IMR-90 (cell line): ENCODE measurements at regions not wholly inside any gene's neighbourhood (a gene's known extent, or its start where the extent isn't known, plus 50 kb on each side); places are given as distances from the start of the nearest gene placed in this dataset.

Experiments used
- ATAC-seq: fragments of 200-7000 bp; cut with Tn5 transposase; 2 replicates; pipeline ENCODE4 v1.9.1; 2020; ENCODE audit warnings: low read depth, mild to moderate bottlenecking, moderate library complexity
- BruUV-seq: library from RNA; stranded (reverse); fragments of 400-500 nt; replicated peaks from 2 replicates; lab custom pipeline; 2021; lab: Mats Ljungman, UMichigan
- CTCF ChIA-PET: fragments of 300-600 bp; formaldehyde crosslinking; extraction: SDS; loops from one replicate; lab custom pipeline; 2021; ENCODE audit warnings: antibody characterized with exemption; lab: Yijun Ruan, JAX
- POLR2A ChIA-PET: fragments of 300-600 bp; sonication (Branson Sonifier 250); formaldehyde crosslinking; loops from one replicate; lab custom pipeline; 2022; ENCODE audit warnings: antibody characterized with exemption; ENCODE audit not compliant: unreplicated experiment; lab: Charles Lee
- DNase-seq: peaks from one replicate; pipeline ENCODE4 v3.0.0; 2013
- H2AFZ ChIP-seq: replicated peaks from 2 replicates; pipeline ENCODE3; 2013; ENCODE audit warnings: low read length, mild to moderate bottlenecking; ENCODE audit not compliant: poor library complexity
- H2AK5ac ChIP-seq: 2 replicates; pipeline ENCODE4 v1.6.1; 2013; ENCODE audit warnings: low read depth, low read length, inconsistent platforms
- H2AK9ac ChIP-seq: replicated peaks from 2 replicates; pipeline ENCODE3; 2013; ENCODE audit warnings: mild to moderate bottlenecking, low read depth, low read length, moderate library complexity; ENCODE audit not compliant: poor library complexity
- H2BK120ac ChIP-seq: 2 replicates; pipeline ENCODE4 v1.6.1; 2013; ENCODE audit warnings: low read depth, low read length, inconsistent platforms
- H2BK15ac ChIP-seq: 3 replicates; pipeline ENCODE4 v1.6.1; 2013; ENCODE audit warnings: low read depth, low read length, inconsistent platforms
- H2BK20ac ChIP-seq: 2 replicates; pipeline ENCODE4 v1.6.1; 2013; ENCODE audit warnings: low read depth, mild to moderate bottlenecking, inconsistent platforms, low read length, moderate library complexity
- H2BK5ac ChIP-seq: 2 replicates; pipeline ENCODE4 v1.6.1; 2013; ENCODE audit warnings: mild to moderate bottlenecking, low read depth, low read length, inconsistent platforms; ENCODE audit not compliant: poor library complexity, severe bottlenecking
- H3K14ac ChIP-seq: replicated peaks from 2 replicates; pipeline ENCODE4 v1.6.1; 2013; ENCODE audit warnings: low read depth, low read length, inconsistent platforms
- H3K18ac ChIP-seq: 2 replicates; pipeline ENCODE4 v1.6.1; 2013; ENCODE audit warnings: low read depth, low read length, control low read depth
- H3K23ac ChIP-seq: 2 replicates; pipeline ENCODE4 v1.6.1; 2013; ENCODE audit warnings: low read depth, low read length, inconsistent platforms
- H3K27ac ChIP-seq: 2 replicates; pipeline ENCODE4 v1.5.1; 2013; ENCODE audit warnings: mild to moderate bottlenecking, control low read depth, low read length; ENCODE audit not compliant: insufficient read depth
- H3K27me3 ChIP-seq: 2 replicates; pipeline ENCODE4 v1.6.1; 2013; ENCODE audit warnings: low read length; ENCODE audit not compliant: control insufficient read depth, insufficient read depth
- H3K36me3 ChIP-seq: 2 replicates; pipeline ENCODE4 v1.6.1; 2013; ENCODE audit warnings: low read length, mixed read lengths; ENCODE audit not compliant: control insufficient read depth, insufficient read depth
- H3K4ac ChIP-seq: 2 replicates; pipeline ENCODE4 v1.6.1; 2013; ENCODE audit warnings: low read depth, low read length, inconsistent platforms
- H3K4me1 ChIP-seq: 2 replicates; pipeline ENCODE4 v1.6.1; 2013; ENCODE audit warnings: low read length, mixed read lengths; ENCODE audit not compliant: control insufficient read depth, insufficient read depth
- H3K4me2 ChIP-seq: 2 replicates; pipeline ENCODE4 v1.6.1; 2013; ENCODE audit warnings: low read depth, mild to moderate bottlenecking, control low read depth, low read length, moderate library complexity
- H3K4me3 ChIP-seq: 2 replicates; pipeline ENCODE4 v1.5.1; 2013; ENCODE audit warnings: low read depth, mild to moderate bottlenecking, control low read depth, low read length, moderate library complexity; ENCODE audit not compliant: insufficient read depth
- H3K56ac ChIP-seq: 2 replicates; pipeline ENCODE4 v1.6.1; 2013; ENCODE audit warnings: low read length, inconsistent platforms; ENCODE audit not compliant: insufficient read depth; ENCODE audit errors: extremely low read depth
- H3K79me1 ChIP-seq, 2 experiments: 2 replicates each; pipeline ENCODE4 v1.6.1; 2013; ENCODE audit warnings: low read length in 2 of 2, inconsistent platforms in 1 of 2, low read depth in 1 of 2
- H3K9ac ChIP-seq: 2 replicates; pipeline ENCODE4 v1.6.1; 2013; ENCODE audit warnings: low read depth, low read length, control low read depth
- H3K9me1 ChIP-seq: 2 replicates; pipeline ENCODE4 v1.6.1; 2013; ENCODE audit warnings: low read length, inconsistent platforms; ENCODE audit not compliant: insufficient read depth
- H3K9me3 ChIP-seq: 2 replicates; pipeline ENCODE4 v1.6.1; 2013; ENCODE audit warnings: low read length; ENCODE audit not compliant: control insufficient read depth, insufficient read depth
- H4K20me1 ChIP-seq: 2 replicates; pipeline ENCODE4 v1.6.1; 2013; ENCODE audit warnings: low read length, inconsistent platforms; ENCODE audit not compliant: insufficient read depth
- H4K5ac ChIP-seq: 2 replicates; pipeline ENCODE4 v1.6.1; 2013; ENCODE audit warnings: mild to moderate bottlenecking, low read depth, low read length, control low read depth
- H4K8ac ChIP-seq, 2 experiments: 2 replicates each; pipeline ENCODE4 v1.6.1; 2013; ENCODE audit warnings: low read depth in 2 of 2, low read length in 2 of 2, control low read depth in 1 of 2, inconsistent platforms in 1 of 2
- H4K91ac ChIP-seq: 2 replicates; pipeline ENCODE4 v1.6.1; 2013; ENCODE audit warnings: low read depth, low read length, inconsistent platforms; ENCODE audit not compliant: insufficient read depth
- BHLHE40 ChIP-seq: fragments of 150-350 bp; IDR thresholded peaks from 2 replicates; pipeline ENCODE4 v1.6.1; 2016; ENCODE audit warnings: mild to moderate bottlenecking, low read depth, low read length
- RCOR1 ChIP-seq: IDR thresholded peaks from 2 replicates; pipeline ENCODE4 v1.6.1; 2012; ENCODE audit warnings: mild to moderate bottlenecking, low read length, improper control_type of control experiment; ENCODE audit not compliant: insufficient replicate concordance
- SMC3 ChIP-seq: fragments of 150-350 bp; IDR thresholded peaks from 2 replicates; pipeline ENCODE4 v1.6.1; 2016; ENCODE audit warnings: low read depth, mild to moderate bottlenecking, antibody characterized with exemption, low read length, moderate library complexity
- WGBS, 2 experiments: methylation state at CpG; one replicate each; pipeline versions ENCODE4 v1.1.5 to v1.1.7; 2013; ENCODE audit warnings: missing lambda C conversion rate in 2 of 2; ENCODE audit not compliant: insufficient read length in 1 of 2; ENCODE audit errors: extremely low coverage in 2 of 2; 5-methylcytosine and 5-hydroxymethylcytosine counted together
- dilution Hi-C: fragments of 300-500 bp; cut with HindIII; formaldehyde crosslinking; loops from one replicate; pipeline ENCODE4 v1.14.3; 2018; ENCODE audit warnings: low sequenced_read_pairs; ENCODE audit not compliant: unreplicated experiment
- in situ Hi-C: fragments of 300-500 bp; cut with MboI; formaldehyde crosslinking; loops from 3 replicates; pipeline ENCODE4 v1.14.3; 2019; ENCODE audit warnings: low sequenced_read_pairs, inconsistent platforms, mixed read lengths
- intact Hi-C: fragments of 100-400 bp; cut with micrococcal nuclease; formaldehyde crosslinking; loops from 2 replicates; pipeline ENCODE4 v1.10.0; 2022

GRCh38 chr2:42906111-42906556 is 113.8 kb upstream of the HAAO start:
- Histone ChIP-seq H2AK9ac (peak overlapping the region; percentile 90), H2AFZ (peak overlapping the region; percentile 86), H3K4me2 (no peak overlapping the region; the same call in 1 of the 2 replicates), H3K18ac (peak overlapping the region; percentile 3; the same call in 1 of the 2 replicates), H3K27me3 (no peaks in the 10 kb centered on the region), H3K4ac (peak overlapping the region; percentile 84), H3K9me1 (peaks cover 19% of the 10 kb centered on the region), H3K14ac (peak overlapping the region; percentile 82), H3K56ac (no peak overlapping the region; the same call in 1 of the 2 replicates), H3K9me3 (no peaks in the 10 kb centered on the region), H2BK20ac (peak overlapping the region; percentile 82; the same call in 1 of the 2 replicates), H4K20me1 (no peaks in the 10 kb centered on the region), H3K4me1 (peaks cover 29% of the 10 kb centered on the region), H3K36me3 (no peaks in the 10 kb centered on the region), H2BK120ac (peak overlapping the region; percentile 78; the same call in 1 of the 2 replicates), H3K4me3 (no peak overlapping the region), H2BK15ac (peak overlapping the region; percentile 68; the same call in 2 of the 3 replicates), H3K79me1 (no peaks in the 10 kb centered on the region), H3K23ac (peak overlapping the region; percentile 62; the same call in 1 of the 2 replicates), H4K91ac (peak overlapping the region; percentile 32; the same call in 1 of the 2 replicates), H4K5ac (peak overlapping the region; percentile 45), H2AK5ac (peak overlapping the region; percentile 48), H3K27ac (no peak overlapping the region; the same call in 1 of the 2 replicates), H4K8ac (peak overlapping the region; percentile 11 to 86; a peak in 2 of 4 replicates), H3K9ac (no peak overlapping the region), H2BK5ac (no peak overlapping the region)
- no TSS peak for BruUV-seq
- ChIA-PET CTCF (no interaction called here), POLR2A (no interaction called here)
- in situ Hi-C loops: no loop called here
- 90% methylated on average over 2 of the region's 4 CpGs; no CpG with 5 or more reads in 1 of the 2 experiments for WGBS, 2 experiments
- no peak for TF ChIP-seq SMC3
- TF ChIP-seq BHLHE40: no peak
- TF ChIP-seq RCOR1: no peak
- ATAC-seq (no peak), DNase-seq (no peak)
- intact Hi-C loops: no loop called here
- dilution Hi-C loops: no loop called here
